HG02642 (cell line): ENCODE measurements at regions not wholly inside any gene's neighbourhood (a gene's known extent, or its start where the extent isn't known, plus 50 kb on each side); places are given as distances from the start of the nearest gene placed in this dataset.

Experiments
- ATAC-seq: cut with Tn5 transposase; IDR thresholded peaks from one replicate; pipeline ENCODE4 v1.9.1; 2021; ENCODE audit warnings: mild to moderate bottlenecking; ENCODE audit not compliant: unreplicated experiment, poor library complexity

DNA sequence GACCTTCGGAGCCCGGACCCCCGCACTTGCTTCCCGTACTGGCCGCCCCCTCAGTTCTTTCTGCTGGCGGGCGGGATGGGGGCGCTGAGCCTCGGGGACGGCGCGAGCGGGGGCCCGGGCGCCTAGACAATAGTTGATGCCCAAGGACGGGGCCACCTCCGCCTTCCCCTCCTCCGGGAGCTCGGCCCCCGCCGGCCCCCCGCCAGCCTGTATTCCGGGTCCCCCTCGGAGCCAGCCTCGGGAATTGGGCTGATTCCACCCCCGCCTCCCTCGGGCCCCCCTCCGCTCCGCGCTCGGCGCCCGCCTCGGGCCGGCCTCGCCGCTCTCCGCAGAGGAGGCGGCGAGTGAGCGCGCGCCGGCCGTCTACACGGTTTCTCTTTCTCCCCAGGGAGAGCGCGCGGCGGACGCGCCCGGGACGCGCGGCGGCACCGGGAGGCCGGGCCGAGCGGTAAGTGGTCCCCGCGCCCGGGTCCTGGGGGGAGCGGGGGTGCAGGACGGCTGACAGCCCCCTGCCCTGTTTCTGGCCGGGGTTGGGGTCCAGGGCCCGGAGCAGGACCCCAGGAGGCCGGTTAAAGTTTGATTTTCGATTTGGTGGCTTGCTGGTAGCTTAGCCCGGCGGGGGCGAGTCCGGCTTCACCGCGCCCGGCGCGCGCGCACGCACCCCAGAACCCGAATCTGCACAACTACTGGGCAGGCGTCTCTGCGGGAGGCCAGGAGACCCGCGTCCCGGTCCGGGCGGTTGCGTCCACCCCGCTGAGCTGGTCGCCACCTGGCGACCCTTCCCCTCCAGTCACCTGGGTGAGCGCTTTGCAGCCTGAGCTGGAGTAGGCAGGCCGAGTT, 413.7 kb downstream of the PCNX1 start:
- peak; percentile 39 for ATAC-seq

DNA sequence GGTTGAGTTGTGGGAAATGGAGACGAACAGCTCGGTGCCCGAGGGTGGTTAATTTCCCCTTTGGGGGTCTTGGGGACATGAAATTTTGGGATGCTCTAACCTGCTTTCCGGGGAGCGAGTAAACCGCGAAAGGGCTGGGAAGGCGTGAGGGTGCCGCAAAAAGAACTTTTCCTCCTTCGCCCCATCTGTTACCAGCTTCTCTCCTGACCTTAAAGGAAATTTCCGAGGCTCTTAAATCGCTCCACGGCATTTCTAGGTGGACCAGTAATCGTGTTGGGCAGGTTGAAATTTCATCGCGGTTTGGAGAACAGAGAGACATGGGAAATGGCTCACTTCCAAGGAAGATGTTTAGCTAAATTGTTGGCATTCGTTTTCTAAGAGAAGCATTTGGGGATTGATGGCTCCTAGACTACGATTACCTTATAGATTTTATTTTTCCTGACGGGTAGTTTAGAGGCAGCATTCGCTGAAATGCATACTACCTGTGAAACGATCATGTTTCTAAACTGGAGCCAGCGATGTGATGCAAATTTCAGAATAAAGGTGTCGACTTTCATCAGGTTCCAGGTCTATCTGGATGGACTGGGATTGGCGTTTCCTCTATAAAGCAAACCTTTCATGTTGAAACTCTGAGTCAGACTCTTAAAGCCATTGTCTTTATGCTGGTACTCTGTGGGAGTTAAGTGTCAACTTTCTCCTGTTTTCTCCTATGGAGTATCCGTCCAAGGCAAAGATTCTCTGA, 414.5 kb downstream of the PCNX1 start:
- no peak for ATAC-seq

DNA sequence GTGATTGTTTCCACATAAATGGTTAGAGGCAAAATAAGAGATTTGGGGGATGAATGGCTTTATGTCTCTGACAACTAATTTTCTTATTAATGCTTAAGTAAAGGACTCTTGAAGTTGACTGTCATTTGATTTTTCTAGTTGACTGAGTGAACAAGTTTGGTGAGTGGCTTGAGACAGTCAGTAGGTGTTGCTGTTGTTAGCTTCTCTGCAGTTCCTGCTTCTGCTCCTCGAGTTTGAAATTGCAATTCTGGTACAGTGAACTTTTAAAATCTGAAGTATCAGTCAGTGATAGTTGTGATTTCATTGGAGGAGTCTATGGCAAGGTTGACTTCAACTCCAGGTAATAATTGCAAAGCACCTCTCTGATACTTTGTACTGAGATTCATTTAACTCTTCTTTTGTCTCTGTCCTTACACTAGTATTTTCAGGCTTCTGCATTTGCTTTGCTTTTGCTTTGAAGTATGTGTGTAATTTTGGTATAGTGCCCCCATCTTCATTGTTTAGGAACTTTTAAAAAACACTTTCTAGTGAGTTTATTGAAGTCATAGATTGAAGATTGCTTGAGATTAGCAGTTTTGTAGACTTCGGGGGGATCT, 415.5 kb downstream of the PCNX1 start:
- no peak for ATAC-seq

DNA sequence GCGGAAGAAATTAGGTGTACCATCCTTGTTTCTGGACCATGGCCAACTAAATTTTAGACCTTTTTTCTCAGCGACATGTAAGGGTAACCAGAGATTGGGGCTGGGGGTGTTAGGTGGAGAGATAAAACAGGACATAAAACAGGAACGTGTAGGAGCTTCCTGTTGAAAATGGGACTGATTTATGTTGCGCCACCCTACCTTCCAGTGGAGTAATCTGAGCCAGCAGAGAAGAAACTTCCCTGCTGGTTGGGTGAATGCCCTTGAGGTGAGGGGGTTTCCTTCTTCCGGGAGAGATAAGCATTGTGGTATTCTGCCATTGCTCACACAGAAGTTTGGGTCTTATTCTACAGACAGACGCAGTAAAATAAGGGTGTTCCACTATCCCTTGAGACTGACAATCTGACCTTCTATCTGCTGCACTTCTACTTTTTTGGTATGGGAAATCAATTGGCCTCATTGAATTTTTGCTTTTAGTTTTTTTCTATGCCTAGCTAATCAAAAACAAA, 417.6 kb downstream of the PCNX1 start:
- no peak for ATAC-seq

DNA sequence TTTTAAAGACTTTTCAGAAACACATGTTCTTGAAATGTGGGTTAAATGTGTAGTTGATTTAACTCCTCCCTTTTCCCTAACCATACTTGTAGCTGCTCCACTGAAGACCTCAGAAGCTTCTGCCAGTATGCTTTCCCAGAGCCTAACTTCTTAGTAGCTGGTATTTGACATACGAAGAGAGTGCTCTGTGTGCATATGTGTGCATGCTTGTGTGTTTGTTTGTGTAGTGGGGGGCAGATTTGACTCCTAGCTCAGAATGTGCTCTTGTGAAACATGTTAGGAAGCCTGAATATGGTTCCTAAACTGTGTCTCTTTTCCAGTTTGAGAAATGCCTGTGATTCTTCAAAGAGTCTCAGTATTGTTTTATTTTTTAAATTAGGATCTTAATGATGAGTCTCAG, 420.4 kb downstream of the PCNX1 start:
- ATAC-seq: no peak

DNA sequence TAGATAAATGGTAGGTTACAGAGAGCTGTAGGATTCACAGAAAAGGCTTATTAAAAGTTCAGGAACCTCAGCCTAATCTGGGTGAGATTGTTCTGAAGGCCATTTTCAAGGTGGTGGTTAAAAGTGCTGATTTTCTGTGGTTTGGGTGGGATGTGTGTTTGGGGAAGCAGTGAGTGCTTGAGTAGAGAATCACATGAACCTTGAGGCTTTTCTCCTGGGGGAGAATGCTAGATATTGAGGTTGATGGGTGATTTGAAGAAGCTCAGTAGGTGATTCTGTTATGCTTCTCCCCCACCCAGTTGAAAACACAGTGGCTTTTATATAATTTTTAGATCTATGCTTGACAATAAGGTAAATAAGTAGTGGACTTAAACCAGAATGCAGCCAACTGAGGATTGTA, 420.9 kb downstream of the PCNX1 start:
- no peak for ATAC-seq

DNA sequence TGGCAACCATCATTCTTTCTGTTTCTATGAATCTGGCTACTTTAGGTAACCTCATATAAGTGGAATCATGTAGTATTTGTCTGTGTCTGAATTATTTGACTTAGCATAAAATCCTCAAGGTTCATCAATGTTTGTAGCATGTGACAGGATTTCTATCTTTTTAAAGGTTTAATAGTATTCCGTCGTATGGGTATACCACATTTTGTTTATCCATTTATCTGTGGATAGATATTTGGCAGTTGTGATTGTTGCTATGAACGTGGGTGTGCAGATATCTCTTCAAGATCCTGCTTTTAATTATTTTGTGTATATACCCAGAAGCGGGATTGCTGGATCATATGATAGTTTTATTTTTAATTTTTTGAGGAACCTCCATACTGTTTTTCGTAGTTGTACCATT, 421.7 kb downstream of the PCNX1 start:
- no peak for ATAC-seq

DNA sequence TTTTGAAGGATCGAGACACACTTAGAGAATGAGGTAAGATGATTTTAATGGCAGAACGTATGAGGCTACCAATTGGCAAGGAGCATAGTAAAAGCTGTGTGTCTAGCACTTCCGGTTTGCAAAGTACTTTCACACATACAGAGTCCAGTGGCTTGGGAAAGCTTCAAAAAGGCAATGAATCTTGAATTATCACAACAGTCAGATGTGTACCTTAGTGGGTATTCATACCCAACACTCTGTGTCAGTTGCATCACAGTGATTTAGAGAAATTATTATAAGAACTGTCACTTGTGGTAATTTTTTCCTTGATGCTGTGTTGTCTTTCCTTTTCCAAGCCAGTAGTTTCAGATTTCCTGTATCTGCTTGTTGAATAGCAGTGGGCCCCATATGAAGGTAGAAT, 424.1 kb downstream of the PCNX1 start:
- no peak for ATAC-seq

DNA sequence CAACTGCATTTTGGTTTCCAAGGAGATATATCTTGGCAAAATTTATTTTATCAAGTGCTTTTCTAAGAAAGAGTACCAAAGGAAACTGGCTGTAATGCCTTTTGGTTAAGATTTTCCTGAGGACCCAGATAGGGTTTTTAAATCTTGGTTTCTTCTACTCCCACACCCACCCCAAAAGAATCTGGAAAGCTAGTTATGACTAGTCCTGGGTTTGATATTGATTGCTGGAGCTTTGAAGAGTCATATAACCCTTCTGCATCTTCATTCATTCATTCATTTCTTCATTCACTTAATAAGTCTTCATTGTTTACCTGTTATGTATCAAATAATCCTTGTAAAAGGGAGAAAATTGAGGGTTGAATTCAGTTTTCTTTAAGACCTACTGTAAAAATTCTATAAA, 425.2 kb downstream of the PCNX1 start:
- ATAC-seq: no peak

DNA sequence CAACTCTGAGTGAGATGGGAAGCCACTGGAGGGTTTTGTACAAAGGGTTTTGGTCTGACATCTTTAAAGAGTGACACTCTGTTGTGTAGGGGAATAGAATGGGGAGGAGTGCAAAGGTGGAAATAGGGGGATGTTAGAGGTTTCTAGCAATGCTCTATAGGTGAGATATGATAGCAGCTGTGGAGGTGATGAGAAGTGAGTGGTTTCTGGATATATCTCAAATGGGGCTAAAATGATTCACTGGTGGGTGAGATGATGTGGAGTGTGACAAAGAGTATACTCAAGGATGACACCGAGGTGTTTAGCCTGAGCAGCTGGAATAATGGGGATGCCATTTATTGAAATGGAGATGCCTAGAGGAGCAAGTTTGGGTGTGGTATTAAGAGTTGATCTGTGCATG, 426.4 kb downstream of the PCNX1 start:
- ATAC-seq: no peak

DNA sequence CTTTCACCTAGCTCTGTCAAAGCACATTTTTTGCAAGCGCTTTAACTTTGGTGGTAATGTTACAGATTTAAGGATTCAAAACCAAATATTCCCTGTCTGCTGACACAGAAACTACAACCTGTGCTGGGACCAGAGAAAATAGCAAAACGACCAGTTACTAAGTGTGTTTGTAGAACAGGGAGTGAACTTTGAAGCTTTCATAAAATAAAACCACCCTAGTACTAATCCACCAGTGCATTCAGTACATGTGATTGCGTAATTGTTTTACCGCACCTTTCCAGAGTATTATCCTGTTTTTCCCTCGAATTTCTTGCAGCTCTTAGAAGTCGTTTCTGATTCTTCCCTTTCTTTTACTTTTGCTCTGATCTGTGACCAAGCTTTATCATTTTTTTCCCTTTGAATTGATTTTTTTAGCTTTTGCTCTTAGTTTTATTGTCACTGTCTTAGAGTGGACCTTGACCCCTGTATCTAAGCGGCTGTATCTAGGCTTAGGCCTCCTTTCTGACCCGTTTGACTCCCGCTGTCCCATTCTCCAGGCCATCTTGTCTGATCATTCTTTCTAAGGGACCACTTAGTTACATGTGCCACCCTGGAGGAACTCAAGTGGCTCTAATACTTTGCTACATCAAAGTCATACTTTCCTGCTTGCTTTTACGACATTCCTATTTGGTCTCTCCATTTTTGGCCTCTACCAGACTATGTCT, 429.4 kb downstream of the PCNX1 start:
- ATAC-seq: no peak

DNA sequence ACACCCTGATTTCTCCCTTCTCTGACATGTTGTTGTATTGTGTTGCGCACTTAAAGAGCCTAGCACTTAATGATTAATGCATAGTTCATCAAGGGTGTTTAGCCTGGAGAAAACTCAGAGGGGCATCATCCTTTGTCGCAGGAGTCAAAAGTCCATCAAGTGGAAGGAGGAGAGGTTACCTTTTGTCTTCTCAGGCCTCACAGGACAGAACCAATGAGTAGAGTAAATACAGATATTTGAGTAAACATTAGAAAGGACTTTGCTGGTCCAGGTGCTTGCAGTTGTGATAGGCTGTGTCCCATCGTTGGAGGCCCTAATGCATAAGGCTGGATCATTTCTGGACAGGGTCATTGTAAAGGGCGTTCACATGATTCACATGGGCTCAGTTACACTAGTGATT, 430.9 kb downstream of the PCNX1 start:
- ATAC-seq: no peak

DNA sequence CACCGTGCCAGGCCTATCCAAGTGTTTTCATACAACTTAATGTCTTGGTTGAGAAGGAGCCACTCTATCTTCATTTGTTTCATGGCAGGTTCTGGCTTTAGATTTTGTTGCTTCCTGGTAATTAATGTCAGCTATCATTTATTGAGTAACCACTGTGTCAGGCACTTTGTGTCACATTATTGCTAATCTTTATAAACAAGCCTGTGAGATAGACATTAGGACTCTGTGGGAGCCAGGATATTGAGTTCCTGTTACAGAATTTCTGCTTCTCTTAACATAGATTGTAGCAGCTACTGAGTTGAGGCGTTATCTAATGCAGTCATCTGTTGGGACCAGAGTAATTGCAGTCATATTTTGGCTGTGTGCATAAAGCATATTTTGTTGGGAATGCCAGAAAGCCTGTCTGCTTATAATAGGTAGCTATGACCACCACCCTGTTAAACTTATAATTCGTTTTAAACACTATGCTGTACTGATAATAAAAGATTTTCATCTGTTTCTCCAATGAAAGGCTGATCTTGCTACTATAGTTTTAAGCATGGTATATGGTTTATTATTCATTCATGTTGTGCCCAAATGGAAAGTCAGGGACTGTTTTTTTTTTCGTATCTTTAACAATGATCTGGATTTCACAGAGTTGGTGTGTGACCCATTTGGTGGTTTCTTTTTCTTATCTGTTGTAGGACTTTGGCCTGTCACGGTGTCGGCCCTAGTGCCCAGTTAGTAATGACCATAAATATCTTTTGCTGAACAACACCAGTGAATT, 432.6 kb downstream of the PCNX1 start:
- ATAC-seq: no peak

DNA sequence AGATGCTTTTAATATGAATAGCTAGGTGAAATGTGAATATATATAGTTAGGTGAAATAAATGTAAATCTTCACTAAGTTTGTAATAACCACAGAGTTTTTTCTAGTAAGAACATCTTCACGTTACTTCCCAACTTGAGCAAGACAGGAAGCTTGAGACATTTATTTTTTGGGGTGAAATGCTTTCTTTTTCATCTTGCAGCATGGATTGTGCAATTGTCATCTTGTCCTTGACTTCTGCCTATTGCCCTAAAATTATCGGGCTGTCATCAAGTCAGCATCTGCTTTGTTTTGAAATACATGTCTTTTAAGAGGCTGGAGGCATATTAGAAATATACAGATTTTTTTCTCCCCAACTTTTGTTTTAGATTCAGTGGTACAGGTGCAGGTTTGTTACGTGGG, 433.9 kb downstream of the PCNX1 start:
- ATAC-seq: no peak

DNA sequence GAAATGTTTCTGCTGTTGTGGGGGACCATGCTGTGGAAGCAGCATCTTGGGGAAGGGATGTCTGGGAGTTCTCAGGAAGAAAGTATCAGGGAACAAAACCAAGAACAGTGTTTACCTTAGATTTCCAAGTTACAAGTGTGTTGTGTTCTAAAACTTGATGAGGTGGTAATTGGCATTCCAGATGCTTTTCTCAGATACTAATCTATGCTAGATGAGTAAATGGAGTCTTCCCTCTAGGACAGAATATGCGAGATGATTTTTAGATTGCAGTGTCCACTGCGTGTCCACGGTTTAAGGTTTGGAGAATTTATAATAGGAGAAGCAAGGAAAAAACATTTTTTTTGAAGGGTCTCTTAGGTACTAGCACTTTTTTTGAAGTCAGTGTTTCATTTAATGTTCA, 436.5 kb downstream of the PCNX1 start:
- no peak for ATAC-seq

DNA sequence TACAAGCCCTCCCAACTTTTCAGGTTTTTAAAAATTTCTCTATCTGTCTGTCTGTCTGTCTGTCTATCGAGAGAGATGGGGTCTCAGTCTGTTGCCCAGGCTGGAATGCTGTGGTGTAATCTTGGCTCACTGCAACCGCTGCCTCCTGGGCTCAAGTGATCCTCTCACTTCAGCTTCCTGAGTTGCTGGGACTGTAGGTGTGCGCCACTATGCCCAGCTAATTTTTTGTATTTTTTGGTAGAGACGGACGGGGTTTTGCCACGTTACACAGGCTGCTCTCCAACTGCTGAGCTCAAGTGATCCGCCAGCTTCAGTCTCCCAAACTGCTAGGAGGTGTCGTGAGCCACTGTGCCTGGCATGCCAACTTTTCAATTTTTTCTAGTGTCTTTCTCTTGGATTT, 437.2 kb downstream of the PCNX1 start:
- no peak for ATAC-seq

DNA sequence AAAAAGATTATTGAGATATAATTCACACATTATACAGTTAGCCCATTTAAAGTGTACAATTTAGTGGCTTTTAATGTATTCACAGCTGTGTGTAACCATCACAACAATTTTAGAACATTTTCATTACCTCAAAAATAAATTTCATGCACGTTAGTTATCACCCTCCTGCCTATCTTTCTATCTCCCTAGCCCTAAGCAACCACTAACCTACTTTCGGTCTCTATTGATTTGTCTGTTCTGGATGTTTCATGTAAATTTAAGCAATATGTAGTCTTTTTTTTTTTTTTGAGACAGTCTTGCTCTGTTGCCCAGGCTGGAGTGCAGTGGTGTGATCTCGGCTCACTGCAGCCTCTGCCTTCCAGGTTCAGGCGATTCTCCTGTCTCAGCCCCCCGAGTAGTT, 439.4 kb downstream of the PCNX1 start:
- no peak for ATAC-seq

DNA sequence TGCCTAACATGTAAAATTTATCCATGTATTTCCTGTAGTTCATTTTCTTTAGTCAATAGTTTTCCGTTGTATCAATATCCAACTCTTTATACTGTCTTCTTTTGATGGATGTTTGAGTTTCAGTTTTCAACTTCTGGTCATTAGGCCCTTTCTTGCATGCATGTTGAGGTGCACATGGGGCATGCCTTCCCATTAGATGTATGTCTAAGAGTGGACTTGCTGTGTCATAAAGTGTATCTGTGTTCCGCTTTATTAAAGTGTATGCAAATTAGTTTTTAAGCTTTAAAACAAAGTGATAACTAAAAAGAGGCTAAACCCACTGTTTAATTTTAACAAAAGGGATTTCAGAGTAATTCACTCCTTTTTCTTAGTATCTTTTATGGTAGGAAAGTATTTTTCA, 441.1 kb downstream of the PCNX1 start:
- ATAC-seq: no peak

DNA sequence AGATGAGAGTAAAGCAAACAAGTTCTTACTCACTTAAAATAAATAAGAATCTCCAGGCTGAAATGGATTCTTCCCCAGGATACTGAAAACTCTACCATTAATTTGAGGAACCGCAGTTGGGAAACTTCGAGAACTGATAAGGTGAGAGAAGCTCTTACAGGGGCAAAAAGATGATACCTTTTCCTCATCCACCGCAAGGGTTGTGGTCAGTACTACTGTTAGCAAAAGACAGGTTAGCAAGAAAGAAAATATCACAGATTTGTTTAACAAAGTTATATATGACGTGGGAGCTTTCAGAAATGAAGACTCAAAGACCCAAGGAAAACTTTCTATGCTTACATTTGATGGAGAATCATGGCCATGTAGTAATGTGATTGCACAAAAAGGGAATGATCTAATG, 441.6 kb downstream of the PCNX1 start:
- ATAC-seq: no peak

DNA sequence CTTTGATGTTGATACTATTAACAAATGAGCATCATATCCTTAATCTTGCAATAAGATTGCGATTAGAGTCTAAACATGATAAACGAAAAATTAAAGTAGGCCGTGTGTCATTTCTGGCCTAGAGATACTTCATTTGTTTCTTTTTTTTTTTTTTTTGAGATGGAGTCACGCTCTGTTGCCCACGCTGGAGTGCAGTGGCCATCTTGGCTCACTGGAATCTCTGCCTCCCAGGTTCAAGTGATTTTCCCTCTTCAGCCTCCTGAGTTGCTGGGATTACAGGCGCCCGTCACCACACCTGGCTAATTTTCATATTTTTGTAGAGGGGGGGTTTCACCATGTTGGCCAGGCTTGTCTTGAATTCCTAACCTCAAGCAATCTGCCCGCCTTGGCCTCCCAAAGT, 446.9 kb downstream of the PCNX1 start:
- no peak for ATAC-seq
